CD4-positive, alpha-beta T cell treated with Interleukin-4 for 4 hours (primary cell): ENCODE measurements at regions not wholly inside any gene's neighbourhood (a gene's known extent, or its start where the extent isn't known, plus 50 kb on each side); places are given as distances from the start of the nearest gene placed in this dataset.

Source experiments
- DNase-seq: peaks from one replicate; pipeline ENCODE4 v3.0.0-alpha.2; 2020

GRCh38 chrX:22396408-22396807 is 123.7 kb downstream of the CBLL2 start:
- DNase-seq, result no peak

- no peak for DNase-seq
Measured at GRCh38 chrX:22397566-22397965, 124.9 kb downstream of the CBLL2 start.

DNA sequence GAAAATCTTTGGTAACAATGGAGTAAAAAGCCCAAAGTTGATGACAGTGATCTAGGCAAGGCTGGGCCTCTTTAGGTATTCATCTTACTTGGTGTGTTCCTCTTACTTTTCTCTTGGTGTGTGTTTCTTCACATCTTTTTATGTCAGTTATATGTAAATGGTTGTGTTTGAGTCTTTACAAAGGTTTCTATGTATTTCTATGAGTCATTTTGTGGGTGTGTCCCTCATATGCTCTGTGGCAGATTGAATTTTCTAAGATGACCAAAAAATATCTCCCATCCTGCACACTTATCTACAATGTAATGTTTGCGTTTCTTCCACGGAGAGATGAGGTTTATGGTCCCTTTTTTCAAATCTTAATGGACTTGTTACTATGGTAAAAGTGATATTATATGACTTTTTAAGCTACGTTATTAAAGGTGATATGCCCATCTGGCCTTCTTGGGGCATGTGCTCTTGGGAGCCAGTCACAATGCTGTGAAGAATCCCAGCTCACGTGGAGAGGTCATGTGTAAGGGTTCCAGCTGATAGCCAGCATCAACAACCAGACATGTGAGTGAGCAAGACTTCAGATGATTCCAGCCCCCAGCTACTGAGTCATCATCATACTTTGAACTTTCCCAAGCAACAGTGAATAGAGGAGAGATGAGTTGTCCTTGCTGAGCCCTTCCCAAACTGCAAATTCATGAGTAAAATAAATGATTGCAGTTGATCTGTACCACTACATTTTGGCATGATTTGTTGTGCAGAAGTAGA is 126.9 kb downstream of the CBLL2 start:
- no peak for DNase-seq

DNA sequence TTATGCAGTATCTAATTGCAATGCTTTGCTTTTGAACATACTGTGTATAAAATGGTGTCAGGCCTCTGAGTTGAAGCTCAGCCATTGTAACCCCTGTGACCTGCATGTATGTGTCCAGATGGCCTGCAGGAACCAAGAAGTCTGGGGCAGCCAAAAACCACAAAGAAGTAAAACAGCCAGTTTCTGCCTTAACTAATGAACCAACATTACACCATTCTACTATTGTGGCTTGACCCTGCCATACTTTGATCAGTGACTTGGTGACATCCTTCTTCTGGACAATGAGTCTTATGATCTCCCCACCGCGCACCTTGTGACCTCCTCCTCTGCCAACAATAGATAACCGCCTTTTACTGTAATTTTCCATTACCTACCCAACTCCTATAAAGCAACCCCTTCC is 131.6 kb downstream of the CBLL2 start:
- DNase-seq, result no peak

- DNase-seq, result no peak
Measured at GRCh38 chrX:22406201-22406737, 133.6 kb downstream of the CBLL2 start.

- DNase-seq, result no peak
Measured at GRCh38 chrX:22409418-22409817, 136.7 kb downstream of the CBLL2 start.

- no peak for DNase-seq
Measured at GRCh38 chrX:22424122-22424915, 151.6 kb downstream of the CBLL2 start.

- no peak for DNase-seq
Measured at GRCh38 chrX:22424919-22425318, 152.2 kb downstream of the CBLL2 start.

DNA sequence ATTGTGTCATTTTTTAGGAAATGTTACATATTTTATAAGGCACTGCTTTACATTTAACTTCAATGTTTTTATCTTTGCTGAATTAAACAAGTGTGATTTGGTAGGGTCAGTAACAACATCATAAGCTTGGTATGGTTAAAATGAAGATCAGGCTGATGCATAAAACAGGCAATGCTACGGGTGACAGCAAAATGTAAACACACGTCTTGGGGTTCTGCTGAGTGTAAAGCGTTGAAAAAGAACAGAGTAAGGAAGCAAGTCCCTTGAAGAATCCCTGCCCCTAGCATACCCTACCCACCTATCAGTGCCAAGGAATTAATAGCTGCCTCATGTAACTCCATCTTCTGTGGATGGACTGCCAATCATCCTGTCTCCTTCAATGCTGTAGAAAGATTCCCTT is 157.0 kb downstream of the CBLL2 start:
- DNase-seq, result no peak

DNA sequence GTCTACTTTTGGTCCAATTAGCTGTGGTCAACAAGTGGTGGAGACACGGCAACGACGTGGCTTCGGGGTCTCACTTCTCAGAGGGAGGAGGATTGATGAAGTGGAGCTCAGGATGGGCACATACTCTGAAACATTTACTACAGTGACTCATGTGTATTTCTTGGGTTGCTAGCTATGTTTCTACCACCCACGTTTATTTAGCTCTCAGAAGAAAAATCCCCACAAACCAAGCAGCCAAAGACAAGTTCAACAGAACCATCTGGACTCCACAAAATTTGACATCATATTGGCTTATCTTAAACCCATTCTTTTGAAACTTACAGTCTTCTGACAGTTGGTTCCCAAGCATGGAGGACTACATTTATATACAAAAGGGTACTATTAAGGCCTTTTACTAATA is 158.0 kb downstream of the CBLL2 start:
- DNase-seq, result no peak

DNA sequence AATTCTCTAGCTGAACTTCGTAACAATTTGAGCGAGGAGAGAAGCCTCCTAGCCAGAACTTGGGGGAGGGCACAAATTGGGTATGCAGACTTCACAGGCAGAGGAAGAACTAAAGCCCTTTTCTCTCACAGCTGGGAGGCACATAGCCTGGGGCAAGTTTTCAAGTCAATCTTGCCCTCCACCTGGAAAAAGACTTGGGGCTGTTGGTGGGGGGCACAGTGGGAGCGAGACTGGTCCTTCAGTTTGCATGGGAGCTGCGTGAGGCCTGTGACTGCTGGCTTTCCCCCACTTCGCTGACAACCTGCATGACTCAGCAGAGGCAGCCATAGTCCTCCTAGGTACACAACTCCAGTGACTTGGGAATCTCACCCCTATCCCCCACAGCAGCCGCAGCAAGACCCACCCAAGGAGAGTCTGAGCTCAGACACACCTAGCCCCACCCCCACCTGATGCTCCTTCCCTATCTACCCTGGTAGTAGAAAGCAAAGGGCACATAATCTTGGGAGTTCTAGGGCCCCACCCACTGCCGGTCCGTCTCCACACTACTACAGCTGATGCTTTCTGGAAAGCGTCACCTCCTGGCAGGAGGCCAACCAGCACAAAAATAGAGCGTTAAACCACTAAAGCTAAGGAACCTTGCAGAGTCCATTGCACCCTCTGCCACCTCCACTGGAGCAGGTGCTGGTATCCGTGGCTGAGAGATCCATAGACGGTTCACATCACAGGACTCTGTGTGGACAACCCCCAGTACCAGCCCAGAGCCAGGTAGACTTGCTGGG is 160.8 kb downstream of the CBLL2 start:
- DNase-seq, result no peak

- DNase-seq, result no peak
Measured at GRCh38 chrX:22445880-22446279, 173.2 kb downstream of the CBLL2 start.

- no peak for DNase-seq
Measured at GRCh38 chrX:22462959-22463358, 190.2 kb downstream of the CBLL2 start.

DNA sequence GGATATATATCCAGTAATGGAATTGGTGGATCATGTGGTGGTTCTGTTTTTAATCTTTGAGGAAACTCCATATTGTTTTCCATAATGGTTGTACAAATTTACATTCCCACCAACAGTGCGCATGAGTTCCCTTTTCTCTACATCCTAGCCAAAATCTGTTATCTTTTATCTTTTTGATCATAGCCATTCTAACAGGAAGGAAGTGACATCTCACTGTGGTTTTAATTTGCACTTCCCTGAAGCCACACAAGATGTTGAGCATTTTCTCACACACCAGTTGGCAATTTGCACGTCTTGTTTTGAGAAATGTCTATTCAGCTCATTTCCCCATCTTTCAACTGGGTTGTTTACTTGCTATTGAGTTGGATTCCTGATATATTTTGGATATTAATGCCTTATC is 194.9 kb downstream of the CBLL2 start:
- DNase-seq, result no peak

- DNase-seq, result no peak
Measured at GRCh38 chrX:22481436-22481835, 208.7 kb downstream of the CBLL2 start.

GRCh38 chrX:22486296-22486695 is 213.6 kb downstream of the CBLL2 start:
- DNase-seq, result no peak

GRCh38 chrX:22516893-22517292 is 244.2 kb downstream of the CBLL2 start:
- DNase-seq, result no peak

GRCh38 chrX:22520128-22520828 is 247.6 kb downstream of the CBLL2 start:
- no peak for DNase-seq

- DNase-seq, result no peak
Measured at GRCh38 chrX:22526339-22526738, 253.6 kb downstream of the CBLL2 start.

- no peak for DNase-seq
Measured at GRCh38 chrX:22527302-22527701, 254.6 kb downstream of the CBLL2 start.

DNA sequence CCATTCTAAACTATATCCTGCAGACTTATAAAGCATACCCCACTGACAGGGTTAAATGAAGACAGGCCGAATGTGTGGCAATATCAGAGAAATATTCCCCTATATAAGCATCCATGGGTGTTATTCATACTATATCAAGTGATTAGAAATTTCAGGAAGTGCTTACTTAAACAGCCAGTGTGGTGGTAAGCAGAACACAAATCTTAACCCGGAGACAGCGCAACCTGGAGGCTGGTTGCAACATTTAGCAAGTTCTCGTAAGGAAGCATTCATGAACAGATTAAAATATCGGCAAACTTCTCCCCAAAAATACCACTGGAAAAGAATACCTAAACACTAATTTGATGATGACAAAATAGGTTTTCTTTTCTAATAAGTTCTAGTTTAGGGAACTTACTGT is 261.2 kb downstream of the CBLL2 start:
- no peak for DNase-seq

- no peak for DNase-seq
Measured at GRCh38 chrX:22534643-22535042, 261.9 kb downstream of the CBLL2 start.
